Esophagus muscularis mucosa (tissue), 4 donors: ENCODE measurements at regions not wholly inside any gene's neighbourhood (a gene's known extent, or its start where the extent isn't known, plus 50 kb on each side); places are given as distances from the start of the nearest gene placed in this dataset.

Experiments used
- DNase-seq: peaks from one replicate; pipeline ENCODE4 v3.0.0-alpha.2; 2017; ENCODE audit errors: extremely low spot score
- H3K27ac ChIP-seq, 4 donors: fragments of 200-600 bp; sonication (generic); replicated peaks in 1 of 4; 1 replicate in 3 of 4; 2 replicates in 1 of 4; pipeline ENCODE4 v1.5.1; 2016 to 2019; ENCODE audit warnings: mild to moderate bottlenecking in 1 of 4
- H3K27me3 ChIP-seq, 4 donors: fragments of 200-600 bp; sonication (generic); one replicate each; pipeline versions ENCODE4 v1.5.1 to v1.6.0; 2016 to 2019
- H3K36me3 ChIP-seq, 4 donors: fragments of 200-600 bp; sonication (generic); one replicate each; pipeline ENCODE4 v1.5.1; 2016 to 2019
- H3K4me1 ChIP-seq, 4 donors: fragments of 200-600 bp; sonication (generic); one replicate each; pipeline ENCODE4 v1.5.1; 2016 to 2019
- H3K4me3 ChIP-seq, 4 donors: fragments of 200-600 bp; sonication (generic); 1 replicate in 2 of 4; 2 replicates in 2 of 4; pipeline ENCODE4 v1.5.1; 2016 to 2019; ENCODE audit warnings: mild to moderate bottlenecking in 4 of 4, moderate library complexity in 1 of 4
- H3K9me3 ChIP-seq, 4 donors: fragments of 200-600 bp; sonication (generic); 1 replicate in 3 of 4; 2 replicates in 1 of 4; pipeline ENCODE4 v1.5.1; 2016 to 2019
- CTCF ChIP-seq, 3 experiments: fragments of 200-600 bp in 2 of 3; fragments of 450-650 bp in 1 of 3; sonication (generic) in 2 of 3; IDR thresholded peaks; one replicate each; pipeline ENCODE4 v1.5.1; 2017 to 2019; ENCODE audit warnings: antibody characterized with exemption in 3 of 3, mild to moderate bottlenecking in 2 of 3, moderate library complexity in 1 of 3
- EP300 ChIP-seq: sonication (generic); formaldehyde crosslinking; IDR thresholded peaks from one replicate; pipeline ENCODE4 v1.6.1; 2017; ENCODE audit warnings: antibody characterized with exemption
- POLR2A ChIP-seq: fragments of 450-650 bp; IDR thresholded peaks from one replicate; pipeline ENCODE4 v1.6.1; 2017; ENCODE audit warnings: antibody characterized with exemption, moderate library complexity, mild to moderate bottlenecking, low read depth
- POLR2AphosphoS5 ChIP-seq, 2 donors: sonication (generic); formaldehyde crosslinking; IDR thresholded peaks; one replicate each; pipeline ENCODE4 v1.6.1; 2017; ENCODE audit warnings: antibody characterized with exemption in 2 of 2
- WGBS: methylation state at CpG from one replicate; pipeline ENCODE4 v1.1.5; 2018; 5-methylcytosine and 5-hydroxymethylcytosine counted together
- intact Hi-C: fragments of 100-400 bp; cut with DNase I; formaldehyde crosslinking; loops from one replicate; pipeline ENCODE4 v1.15.1; 2023

GRCh38 chr10:3340127-3340730 lies 167.6 kb upstream of the PITRM1 start:
- Histone ChIP-seq H3K27me3 (no peaks in the 10 kb centered on the region), H3K4me3 (no peak overlapping the region), H3K36me3 (no peaks in the 10 kb centered on the region), H3K9me3 (no peaks in the 10 kb centered on the region), H3K4me1 (no peaks in the 10 kb centered on the region), H3K27ac (no peak overlapping the region)
- DNase-seq: no peak
- TF ChIP-seq POLR2AphosphoS5 (IDR thresholded peaks at IDR 0.05) (no peak), POLR2A (no peak), EP300 (no peak), CTCF (IDR thresholded peaks at IDR 0.05) (no peak)
- WGBS: 87% methylated on average over 11 of the region's 11 CpGs
- intact Hi-C loops: no loop called here

GRCh38 chr10:3339531-3339950 lies 167.0 kb upstream of the PITRM1 start:
- H3K36me3 ChIP-seq: no peaks in the 10 kb centered on the region
- no peak overlapping the region for H3K27ac ChIP-seq
- 71% methylated on average over 8 of the region's 9 CpGs for WGBS
- H3K4me3 ChIP-seq: no peak overlapping the region
- TF ChIP-seq CTCF (IDR thresholded peaks at IDR 0.05) (no peak), EP300 (no peak), POLR2AphosphoS5 (IDR thresholded peaks at IDR 0.05) (no peak), POLR2A (no peak)
- no peak for DNase-seq
- H3K27me3 ChIP-seq: no peaks in the 10 kb centered on the region
- H3K9me3 ChIP-seq: no peaks in the 10 kb centered on the region
- no peaks in the 10 kb centered on the region for H3K4me1 ChIP-seq
- intact Hi-C loops: no loop called here

GRCh38 chr10:3339121-3339520 lies 166.5 kb upstream of the PITRM1 start:
- 78% methylated on average over 6 of the region's 7 CpGs for WGBS
- intact Hi-C loops: no loop called here

GRCh38 chr10:3337741-3338140 lies 165.2 kb upstream of the PITRM1 start:
- no peaks in the 10 kb centered on the region for H3K9me3 ChIP-seq
- DNase-seq: no peak
- H3K36me3 ChIP-seq: no peaks in the 10 kb centered on the region
- H3K4me1 ChIP-seq: no peaks in the 10 kb centered on the region
- TF ChIP-seq POLR2A: no peak
- WGBS: 96% methylated on average over 8 of the region's 8 CpGs
- H3K27ac ChIP-seq: no peak overlapping the region
- intact Hi-C loops: no loop called here
- H3K4me3 ChIP-seq: no peak overlapping the region
- H3K27me3 ChIP-seq: no peaks in the 10 kb centered on the region

More at GRCh38 chr10:3339121-3339520, 166.5 kb upstream of the PITRM1 start:
- no peaks in the 10 kb centered on the region for H3K27me3 ChIP-seq
- no peaks in the 10 kb centered on the region for H3K36me3 ChIP-seq
- H3K4me1 ChIP-seq: no peaks in the 10 kb centered on the region
- no peaks in the 10 kb centered on the region for H3K9me3 ChIP-seq
- H3K4me3 ChIP-seq: no peak overlapping the region
- no peak for TF ChIP-seq POLR2A
- no peak for TF ChIP-seq POLR2AphosphoS5 (IDR thresholded peaks at IDR 0.05)
- TF ChIP-seq CTCF (IDR thresholded peaks at IDR 0.05): no peak
- no peak for DNase-seq
- no peak overlapping the region for H3K27ac ChIP-seq

- TF ChIP-seq CTCF (IDR thresholded peaks at IDR 0.05) (no peak), POLR2AphosphoS5 (IDR thresholded peaks at IDR 0.05) (no peak)
- H3K4me1 ChIP-seq: no peaks in the 10 kb centered on the region
- no peaks in the 10 kb centered on the region for H3K36me3 ChIP-seq
- no peak overlapping the region for H3K4me3 ChIP-seq
- intact Hi-C loops: no loop called here
- H3K27ac ChIP-seq: no peak overlapping the region
- 87% methylated on average over 9 of the region's 9 CpGs for WGBS
- no peaks in the 10 kb centered on the region for H3K9me3 ChIP-seq
- DNase-seq: no peak
- no peaks in the 10 kb centered on the region for H3K27me3 ChIP-seq
Measured at GRCh38 chr10:3336673-3337293, 164.2 kb upstream of the PITRM1 start.
